Superior temporal gyrus (tissue), 1 donor: ENCODE measurements at regions not wholly inside any gene's neighbourhood (a gene's known extent, or its start where the extent isn't known, plus 50 kb on each side); places are given as distances from the start of the nearest gene placed in this dataset.

Experiments used
- DNase-seq: peaks from one replicate; pipeline ENCODE4 v3.0.0-alpha.2; 2016; ENCODE audit errors: extremely low spot score

- no peak for DNase-seq
Observed at GRCh38 chr7:35450456-35451214, 196.7 kb upstream of the TBX20 start.

DNA sequence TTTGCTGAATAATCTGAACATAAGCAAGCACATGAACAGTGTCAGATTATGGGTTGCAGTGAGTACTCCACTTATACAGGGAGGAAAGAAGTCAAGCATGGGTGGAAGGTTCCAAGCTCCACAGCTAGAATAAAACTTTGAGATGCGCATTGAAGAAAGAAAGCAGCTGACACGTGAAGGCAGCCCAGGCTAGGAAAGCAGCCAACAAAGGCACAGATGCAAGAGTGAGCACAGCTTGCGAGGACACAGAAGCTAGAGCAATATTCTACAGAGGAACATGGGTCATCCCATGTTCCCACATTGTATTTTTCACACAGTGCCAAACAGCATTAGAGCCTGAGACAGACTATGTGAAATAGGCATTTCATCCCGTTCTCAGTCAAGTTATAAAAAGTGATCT, 194.6 kb upstream of the TBX20 start:
- no peak for DNase-seq

GRCh38 chr7:35446091-35446490, 192.2 kb upstream of the TBX20 start:
- DNase-seq = no peak

GRCh38 chr7:35437619-35438275, 183.8 kb upstream of the TBX20 start:
- no peak for DNase-seq

GRCh38 chr7:35436452-35436851, 182.6 kb upstream of the TBX20 start:
- DNase-seq = no peak

- no peak for DNase-seq
Observed at GRCh38 chr7:35430547-35431153, 176.8 kb upstream of the TBX20 start.

DNA sequence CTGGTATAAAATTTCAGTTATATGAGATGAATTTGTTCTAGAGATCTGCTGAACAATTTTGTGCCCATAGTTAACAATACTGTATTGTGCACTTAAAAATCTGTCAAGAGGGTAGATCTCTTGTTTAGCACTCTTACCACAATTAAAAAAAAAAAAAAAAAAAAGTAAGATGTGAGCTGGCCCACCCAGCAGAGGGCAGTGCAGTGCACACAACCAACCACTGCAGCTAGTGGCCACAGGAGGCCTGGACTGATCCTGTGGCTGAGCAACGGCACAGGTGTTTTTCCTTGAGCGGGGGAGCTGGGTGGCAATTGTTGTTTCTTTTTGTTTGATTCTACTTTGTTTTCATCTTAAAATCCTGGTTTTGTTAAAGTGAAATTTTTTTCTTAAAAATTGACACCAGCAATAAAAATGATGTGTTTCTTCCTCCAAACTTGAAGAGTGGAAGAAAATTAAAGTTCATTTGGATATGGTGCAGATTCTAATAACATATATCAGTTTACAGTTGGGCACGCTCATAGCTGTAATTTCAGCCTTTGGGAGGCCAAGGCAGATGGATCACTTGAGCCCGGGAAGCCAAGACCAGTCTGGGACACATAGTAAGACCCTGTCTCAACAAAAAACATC, 171.1 kb upstream of the TBX20 start:
- DNase-seq = peak; percentile 15

DNA sequence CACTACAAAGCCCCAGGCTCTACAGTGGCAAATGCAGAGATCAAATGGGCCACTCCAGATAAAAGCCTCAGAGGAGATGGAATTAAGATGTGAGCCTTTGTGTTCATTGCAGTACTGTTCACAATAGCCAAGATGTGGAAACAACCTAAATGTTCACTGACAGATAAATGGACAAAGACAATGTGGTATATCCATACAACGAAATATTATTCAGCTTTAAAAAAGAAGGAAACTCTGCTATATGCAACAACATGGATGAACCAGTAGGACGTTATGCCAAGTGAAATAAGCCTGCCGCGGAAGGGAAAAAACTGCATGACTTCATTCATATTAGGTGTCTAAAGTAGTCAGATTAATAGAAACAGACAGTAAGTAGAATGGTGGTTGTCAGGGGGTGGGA, 170.5 kb upstream of the TBX20 start:
- DNase-seq = no peak

- DNase-seq = no peak
Observed at GRCh38 chr7:35422715-35423114, 168.8 kb upstream of the TBX20 start.

GRCh38 chr7:35420656-35421055, 166.8 kb upstream of the TBX20 start:
- no peak for DNase-seq

GRCh38 chr7:35419391-35419755, 165.5 kb upstream of the TBX20 start:
- no peak for DNase-seq

GRCh38 chr7:35418716-35419390, 165.0 kb upstream of the TBX20 start:
- no peak for DNase-seq

- DNase-seq = no peak
Observed at GRCh38 chr7:35416568-35416967, 162.7 kb upstream of the TBX20 start.

DNA sequence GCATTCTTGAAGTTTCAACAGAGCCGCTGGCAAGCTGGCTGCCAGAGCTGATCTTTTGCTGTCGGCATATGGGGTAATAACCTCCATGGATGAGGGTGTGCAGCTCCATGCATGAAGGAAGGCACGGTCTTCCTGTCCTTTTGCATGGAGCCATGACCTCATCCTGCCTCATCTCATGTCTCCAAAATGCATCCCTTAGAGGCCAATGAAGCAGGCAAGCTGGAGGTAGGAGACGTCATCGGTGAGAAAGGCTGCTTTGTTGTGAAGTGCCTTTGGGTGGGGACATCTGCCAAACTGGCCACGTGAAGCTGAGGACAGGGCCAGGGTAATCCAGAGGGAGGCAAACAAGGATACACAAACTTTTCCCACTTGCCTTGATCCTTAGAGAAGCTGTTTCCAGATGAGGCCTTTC, 161.5 kb upstream of the TBX20 start:
- no peak for DNase-seq

- no peak for DNase-seq
Observed at GRCh38 chr7:35411331-35411730, 157.4 kb upstream of the TBX20 start.

GRCh38 chr7:35405461-35405860, 151.6 kb upstream of the TBX20 start:
- no peak for DNase-seq

DNA sequence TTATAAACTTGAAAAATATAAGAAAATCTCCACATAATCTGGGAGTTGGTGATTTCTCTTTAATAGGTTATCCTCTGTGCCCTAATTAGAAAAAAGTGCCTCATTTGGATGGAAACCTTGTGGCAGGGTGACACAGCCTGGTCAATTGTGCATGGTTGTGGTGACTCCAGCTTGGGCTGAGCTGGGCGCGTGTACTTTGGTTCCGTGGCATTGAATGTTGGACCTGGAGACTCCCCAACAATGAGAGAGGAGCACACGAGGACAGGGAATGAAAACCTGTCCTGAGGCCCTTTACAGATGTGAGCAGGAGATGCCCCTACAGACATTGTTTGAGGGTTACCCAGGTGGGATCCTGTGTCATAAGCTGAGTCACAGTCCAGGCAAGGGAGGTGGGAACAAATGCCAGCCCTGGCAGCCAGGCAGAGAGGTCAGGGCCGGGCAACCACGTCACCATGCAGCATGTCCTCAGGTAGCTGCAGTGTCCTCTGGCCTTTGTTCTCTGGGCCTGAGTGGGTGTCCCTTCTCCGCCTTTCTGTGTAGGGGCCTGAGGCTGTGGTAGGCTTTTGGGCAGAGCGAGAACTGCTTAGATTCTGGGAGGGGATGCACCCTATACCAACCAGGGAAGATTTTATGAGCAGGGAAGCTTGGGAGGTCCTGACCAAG, 147.4 kb upstream of the TBX20 start:
- no peak for DNase-seq

- no peak for DNase-seq
Observed at GRCh38 chr7:35399840-35400239, 145.9 kb upstream of the TBX20 start.

DNA sequence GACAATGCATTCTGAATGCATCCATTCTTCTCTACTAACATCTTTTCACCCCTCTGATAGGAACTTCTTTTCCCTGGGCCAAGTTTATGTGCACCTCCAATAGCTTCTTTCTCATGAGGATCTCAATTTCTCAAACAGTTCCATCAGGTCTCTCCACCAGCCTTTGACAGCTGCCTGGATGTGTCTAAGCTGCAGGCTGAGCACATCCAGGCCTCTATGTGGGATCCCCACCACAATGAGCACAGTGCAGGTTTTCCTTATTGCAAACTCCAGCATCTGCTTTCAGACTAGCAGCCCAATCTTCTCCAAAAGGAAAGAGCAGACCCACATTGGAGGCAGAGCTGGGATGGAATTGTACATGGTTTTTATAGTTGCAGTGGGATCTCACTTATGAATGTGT, 145.3 kb upstream of the TBX20 start:
- DNase-seq = no peak

GRCh38 chr7:35398518-35398917, 144.6 kb upstream of the TBX20 start:
- no peak for DNase-seq

DNA sequence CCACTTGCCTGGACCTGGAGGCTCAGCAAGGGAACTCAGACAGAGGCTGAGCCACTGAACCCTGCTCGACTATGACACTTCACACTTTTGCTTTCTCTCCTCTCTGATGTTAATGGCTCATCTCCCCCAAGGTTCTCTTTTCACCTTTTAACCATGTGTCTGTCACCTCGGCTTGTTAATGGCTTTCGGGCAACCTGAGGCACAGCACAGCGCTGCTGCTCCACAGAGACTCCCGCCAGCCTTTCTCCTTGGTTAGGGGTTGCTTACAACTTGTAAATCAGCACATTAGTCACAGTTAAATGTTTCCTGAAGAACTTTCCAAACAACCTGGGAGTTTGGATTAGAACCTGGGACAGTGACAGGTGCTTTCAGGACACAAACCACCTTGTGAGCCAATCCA, 136.2 kb upstream of the TBX20 start:
- no peak for DNase-seq

DNA sequence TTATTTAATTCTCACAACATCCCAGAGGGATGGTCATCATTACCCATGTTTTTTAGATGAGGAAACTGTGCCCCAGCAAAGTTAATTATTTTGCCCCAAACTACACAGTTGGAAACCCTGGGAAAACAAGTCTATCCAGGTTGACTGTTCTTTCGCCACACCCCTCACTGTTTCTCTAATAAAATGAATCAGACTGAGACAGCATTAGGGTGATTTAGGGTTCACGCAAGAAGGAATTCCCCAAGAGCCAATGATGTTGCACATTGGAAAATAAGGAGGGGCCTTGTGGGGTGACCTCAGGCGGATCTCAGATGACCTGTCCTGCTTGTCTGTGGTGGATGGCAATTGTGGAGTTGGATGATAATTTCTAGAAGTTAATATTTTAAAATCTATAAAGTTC, 135.7 kb upstream of the TBX20 start:
- DNase-seq = no peak
